H9 (cell line): ENCODE measurements at regions not wholly inside any gene's neighbourhood (a gene's known extent, or its start where the extent isn't known, plus 50 kb on each side); places are given as distances from the start of the nearest gene placed in this dataset.
"Not testable (repeated sequence)": the region's sequence is repeated elsewhere in the genome, so short reads cannot be mapped to it uniquely, and the experiment has no call there.

Source experiments
- DNase-seq: peaks from one replicate; pipeline ENCODE4 v3.0.0-alpha.2; 2017
- H2AFZ ChIP-seq: one replicate; pipeline ENCODE4 v1.6.1; 2013; ENCODE audit warnings: mild to moderate bottlenecking, low read length, control low read depth, moderate library complexity
- H2AK5ac ChIP-seq: 2 replicates; pipeline ENCODE4 v1.6.1; 2013; ENCODE audit warnings: low read length, control low read depth, mixed read lengths; ENCODE audit not compliant: insufficient read length
- H2BK120ac ChIP-seq: one replicate; pipeline ENCODE4 v1.6.1; 2013; ENCODE audit warnings: low read depth, mild to moderate bottlenecking, low read length, control low read depth, inconsistent platforms; ENCODE audit not compliant: poor library complexity, severe bottlenecking
- H2BK12ac ChIP-seq: 2 replicates; pipeline ENCODE4 v1.6.1; 2013; ENCODE audit warnings: low read length, control low read depth, mixed read lengths, low read depth; ENCODE audit not compliant: insufficient read length
- H2BK15ac ChIP-seq: 2 replicates; pipeline ENCODE4 v1.6.1; 2013; ENCODE audit warnings: low read depth, low read length, control low read depth
- H2BK20ac ChIP-seq: one replicate; pipeline ENCODE4 v1.6.1; 2013; ENCODE audit warnings: low read depth, mild to moderate bottlenecking, low read length, control low read depth, inconsistent platforms; ENCODE audit not compliant: poor library complexity, severe bottlenecking
- H2BK5ac ChIP-seq: 2 replicates; pipeline ENCODE4 v1.6.1; 2013; ENCODE audit warnings: low read length, control low read depth, mixed read lengths; ENCODE audit not compliant: insufficient read length
- H3K14ac ChIP-seq: 2 replicates; pipeline ENCODE4 v1.6.1; 2013; ENCODE audit warnings: low read length, control low read depth; ENCODE audit not compliant: insufficient read depth
- H3K18ac ChIP-seq: 2 replicates; pipeline ENCODE4 v1.6.1; 2013; ENCODE audit warnings: low read depth, mild to moderate bottlenecking, mixed read lengths, low read length, control low read depth; ENCODE audit not compliant: insufficient read length
- H3K23ac ChIP-seq: 2 replicates; pipeline ENCODE4 v1.6.1; 2013; ENCODE audit warnings: low read length, control low read depth, mixed read lengths, low read depth; ENCODE audit not compliant: insufficient read length
- H3K23me2 ChIP-seq: 2 replicates; pipeline ENCODE4 v1.6.1; 2013; ENCODE audit warnings: low read depth, mild to moderate bottlenecking, mixed read lengths, low read length, control low read depth; ENCODE audit not compliant: insufficient read length, poor library complexity, severe bottlenecking
- H3K27ac ChIP-seq: 2 replicates; pipeline ENCODE4 v1.5.1; 2013; ENCODE audit warnings: low read length, control low read depth, mixed read lengths, low read depth; ENCODE audit not compliant: insufficient read length
- H3K27me3 ChIP-seq: 2 replicates; pipeline ENCODE4 v1.6.1; 2013; ENCODE audit warnings: low read length, control low read depth, inconsistent platforms; ENCODE audit not compliant: insufficient read depth
- H3K4ac ChIP-seq: 2 replicates; pipeline ENCODE4 v1.6.1; 2013; ENCODE audit warnings: low read depth, mild to moderate bottlenecking, control low read depth, inconsistent platforms, low read length, moderate library complexity
- H3K4me1 ChIP-seq: 2 replicates; pipeline ENCODE4 v1.6.1; 2013; ENCODE audit warnings: low read length, control low read depth, inconsistent platforms; ENCODE audit not compliant: insufficient read depth
- H3K4me2 ChIP-seq: 2 replicates; pipeline ENCODE4 v1.6.1; 2013; ENCODE audit warnings: low read length, control low read depth, mixed read lengths; ENCODE audit not compliant: insufficient read length, insufficient read depth
- H3K56ac ChIP-seq: 2 replicates; pipeline ENCODE4 v1.6.1; 2013; ENCODE audit warnings: low read depth, mild to moderate bottlenecking, mixed read lengths, low read length, control low read depth; ENCODE audit not compliant: insufficient read length
- H3K79me1 ChIP-seq: 2 replicates; pipeline ENCODE4 v1.6.1; 2013; ENCODE audit warnings: low read depth, mild to moderate bottlenecking, moderate library complexity, low read length, control low read depth, inconsistent platforms; ENCODE audit not compliant: insufficient read depth, poor library complexity, severe bottlenecking
- H3K79me2 ChIP-seq: 2 replicates; pipeline ENCODE4 v1.6.1; 2013; ENCODE audit warnings: low read length, control low read depth, inconsistent platforms; ENCODE audit not compliant: insufficient read depth
- H3K9ac ChIP-seq: 2 replicates; pipeline ENCODE4 v1.6.1; 2013; ENCODE audit warnings: low read length, control low read depth, mixed read lengths; ENCODE audit not compliant: insufficient read length; ENCODE audit errors: extremely low read depth
- H3K9me3 ChIP-seq: one replicate; pipeline ENCODE4 v1.6.1; 2013; ENCODE audit warnings: low read depth, low read length, inconsistent platforms; ENCODE audit not compliant: control insufficient read depth
- H3T11ph ChIP-seq: one replicate; pipeline ENCODE4 v1.6.1; 2013; ENCODE audit warnings: mild to moderate bottlenecking, low read length, control low read depth, inconsistent platforms
- H4K20me1 ChIP-seq: one replicate; pipeline ENCODE4 v1.6.1; 2013; ENCODE audit not compliant: control insufficient read depth, insufficient read length, insufficient read depth
- H4K5ac ChIP-seq: 2 replicates; pipeline ENCODE4 v1.6.1; 2013; ENCODE audit warnings: low read depth, mild to moderate bottlenecking, mixed read lengths, low read length, control low read depth; ENCODE audit not compliant: insufficient read length
- H4K8ac ChIP-seq: replicated peaks from 2 replicates; pipeline ENCODE4 v1.6.1; 2013; ENCODE audit warnings: low read length, control low read depth, mixed read lengths, low read depth; ENCODE audit not compliant: insufficient read length
- H4K91ac ChIP-seq: 2 replicates; pipeline ENCODE4 v1.6.1; 2013; ENCODE audit warnings: low read depth, mild to moderate bottlenecking, moderate library complexity, mixed read lengths, low read length, control low read depth; ENCODE audit not compliant: insufficient read length
- H3K27ac Mint-ChIP-seq, 3 experiments: 2 replicates in 2 of 3; 3 replicates in 1 of 3; pipeline ENCODE4 v1.8.0; 2020 to 2021; ENCODE audit warnings: mixed read lengths in 3 of 3, mild to moderate bottlenecking in 1 of 3, moderate library complexity in 1 of 3
- H3K27me3 Mint-ChIP-seq: 2 replicates; pipeline ENCODE4 v1.8.0; 2021; ENCODE audit warnings: low read depth, mild to moderate bottlenecking, moderate library complexity, mixed read lengths
- H3K36me3 Mint-ChIP-seq, 3 experiments: 2 replicates in 2 of 3; 3 replicates in 1 of 3; pipeline ENCODE4 v1.8.0; 2020 to 2021; ENCODE audit warnings: low read depth in 3 of 3, mixed read lengths in 3 of 3; ENCODE audit not compliant: insufficient read depth in 1 of 3
- H3K4me1 Mint-ChIP-seq, 2 experiments: 2 replicates each; pipeline ENCODE4 v1.8.0; 2020; ENCODE audit warnings: mixed read lengths in 2 of 2
- H3K4me3 Mint-ChIP-seq, 2 experiments: 2 replicates in 1 of 2; 3 replicates in 1 of 2; pipeline ENCODE4 v1.8.0; 2020 to 2021; ENCODE audit warnings: mild to moderate bottlenecking in 2 of 2, mixed read lengths in 2 of 2, moderate library complexity in 1 of 2
- H3K9me3 Mint-ChIP-seq, 2 experiments: 2 replicates in 1 of 2; 3 replicates in 1 of 2; pipeline ENCODE4 v1.8.0; 2020; ENCODE audit warnings: mild to moderate bottlenecking in 2 of 2, mixed read lengths in 2 of 2, moderate library complexity in 1 of 2
- CTCF ChIP-seq: fragments of 200-600 bp; sonication (generic); conservative IDR thresholded peaks from 3 replicates; pipeline ENCODE4 v1.8.0; 2021; ENCODE audit warnings: antibody characterized with exemption, mild to moderate bottlenecking
- WGBS: extraction: QIAGEN DNeasy Blood & Tissue Kit; methylation state at CpG from one replicate; pipeline ENCODE4 v1.1.7; 2013; ENCODE audit warnings: missing lambda C conversion rate, low lambda C conversion rate, mixed read lengths; ENCODE audit not compliant: insufficient read length; ENCODE audit errors: extremely low coverage; 5-methylcytosine and 5-hydroxymethylcytosine counted together

- no peak overlapping the region for H3K4me3 Mint-ChIP-seq
- Histone ChIP-seq H4K8ac (no peak overlapping the region), H3K4ac (no peak overlapping the region), H3K4me2 (no peak overlapping the region), H2BK20ac (no peak overlapping the region), H3K14ac (no peak overlapping the region), H3K56ac (no peak overlapping the region), H3K18ac (no peak overlapping the region), H2BK12ac (no peak overlapping the region), H3K4me1 (no peaks in the 10 kb centered on the region), H3K79me2 (no peaks in the 10 kb centered on the region), H4K91ac (no peak overlapping the region), H3K27me3 (no peaks in the 10 kb centered on the region), H2BK15ac (no peak overlapping the region), H2BK120ac (no peak overlapping the region), H3K9me3 (no peaks in the 10 kb centered on the region), H3K23me2 (no peaks in the 10 kb centered on the region), H4K5ac (no peak overlapping the region), H3K27ac (no peak overlapping the region), H2AK5ac (no peak overlapping the region), H3T11ph (no peak overlapping the region), H3K9ac (no peak overlapping the region), H3K79me1 (no peaks in the 10 kb centered on the region), H2BK5ac (no peak overlapping the region), H3K23ac (no peak overlapping the region), H2AFZ (no peak overlapping the region), H4K20me1 (no peaks in the 10 kb centered on the region)
- H3K9me3 Mint-ChIP-seq, result peaks cover 0 to 2% of the 10 kb centered on the region in 2 experiments; a peak in 1 of 5 replicates
- no peak for DNase-seq
- no peak for TF ChIP-seq CTCF
- no peaks in the 10 kb centered on the region for H3K27me3 Mint-ChIP-seq
- WGBS, result no CpG with 5 or more reads among the region's 3 CpGs
- no peaks in the 10 kb centered on the region; a peak in 1 of 7 replicates for H3K36me3 Mint-ChIP-seq
- peaks cover 3 to 6% of the 10 kb centered on the region in 2 experiments; a peak in 2 of 4 replicates for H3K4me1 Mint-ChIP-seq
- H3K27ac Mint-ChIP-seq, result no peak overlapping the region
Observed at GRCh38 chr11:22115470-22116029, 77.3 kb upstream of the ANO5 start.

GRCh38 chr11:22127981-22128380 lies 64.9 kb upstream of the ANO5 start:
- H2BK120ac ChIP-seq, H3K56ac ChIP-seq, H4K20me1 ChIP-seq, H3K27ac Mint-ChIP-seq, H3K4me2 ChIP-seq, H3K79me2 ChIP-seq, H3K4me1 ChIP-seq, H4K91ac ChIP-seq, H3K23ac ChIP-seq, H2BK15ac ChIP-seq, H3K27me3 ChIP-seq, H3K4ac ChIP-seq, H2AFZ ChIP-seq, H3K9ac ChIP-seq, H3K27me3 Mint-ChIP-seq, H2BK5ac ChIP-seq, H3K23me2 ChIP-seq, H3K4me3 Mint-ChIP-seq, H2AK5ac ChIP-seq, H4K5ac ChIP-seq, H3K18ac ChIP-seq, H2BK20ac ChIP-seq, H3K9me3 ChIP-seq, H3K27ac ChIP-seq, H3K14ac ChIP-seq, H2BK12ac ChIP-seq, H4K8ac ChIP-seq, H3T11ph ChIP-seq, DNase-seq, H3K4me1 Mint-ChIP-seq, H3K79me1 ChIP-seq: not testable (repeated sequence)
- no CpG with 5 or more reads among the region's 2 CpGs for WGBS
- peaks cover 38 to 42% of the 10 kb centered on the region in 2 experiments for H3K9me3 Mint-ChIP-seq
- peaks cover 16 to 47% (median 30%) of the 10 kb centered on the region in 3 experiments for H3K36me3 Mint-ChIP-seq
